Gastroesophageal sphincter (tissue), 3 donors: ENCODE measurements at regions not wholly inside any gene's neighbourhood (a gene's known extent, or its start where the extent isn't known, plus 50 kb on each side); places are given as distances from the start of the nearest gene placed in this dataset.

Source experiments
- CTCF ChIP-seq, 4 experiments: fragments of 200-600 bp in 2 of 4; fragments of 450-650 bp in 2 of 4; sonication (generic) in 1 of 4; IDR thresholded peaks; one replicate each; pipeline ENCODE4 v1.5.1; 2017 to 2019; ENCODE audit warnings: antibody characterized with exemption in 4 of 4, mild to moderate bottlenecking in 2 of 4, moderate library complexity in 2 of 4
- EP300 ChIP-seq: sonication (generic); formaldehyde crosslinking; IDR thresholded peaks from one replicate; pipeline ENCODE4 v1.6.1; 2017; ENCODE audit warnings: antibody characterized with exemption, mild to moderate bottlenecking
- POLR2A ChIP-seq, 2 donors: fragments of 450-650 bp; IDR thresholded peaks; one replicate each; pipeline ENCODE4 v1.6.1; 2017; ENCODE audit warnings: antibody characterized with exemption in 2 of 2, mild to moderate bottlenecking in 2 of 2, moderate library complexity in 1 of 2
- POLR2AphosphoS5 ChIP-seq: sonication (generic); formaldehyde crosslinking; IDR thresholded peaks from one replicate; pipeline ENCODE4 v1.6.1; 2017; ENCODE audit warnings: antibody characterized with exemption

GRCh38 chr18:24736662-24737330 is 276.4 kb downstream of the HRH4 start:
- TF ChIP-seq CTCF (IDR thresholded peaks at IDR 0.05) (no peak), POLR2A (IDR thresholded peaks at IDR 0.05) (no peak), POLR2AphosphoS5 (no peak), EP300 (no peak)
